Activated CD8-positive, alpha-beta T cell treated with anti-CD3 and anti-CD28 coated beads for 36 hours (primary cell): ENCODE measurements at regions not wholly inside any gene's neighbourhood (a gene's known extent, or its start where the extent isn't known, plus 50 kb on each side); places are given as distances from the start of the nearest gene placed in this dataset.
"Not testable (repeated sequence)": the region's sequence is repeated elsewhere in the genome, so short reads cannot be mapped to it uniquely, and the experiment has no call there.

Source experiments
- ATAC-seq: fragments of 200-7000 bp; cut with Tn5 transposase; one replicate; pipeline ENCODE4 v1.10.0; 2021; ENCODE audit warnings: mild to moderate bottlenecking, moderate library complexity
- CTCF ChIA-PET: fragments of 350-600 bp; sonication (Branson Sonifier 250); formaldehyde crosslinking; loops from one replicate; lab custom pipeline; 2021; ENCODE audit warnings: antibody characterized with exemption; lab: Charles Lee
- POLR2A ChIA-PET: fragments of 350-600 bp; sonication (Branson Sonifier 250); formaldehyde crosslinking; loops from one replicate; lab custom pipeline; 2021; ENCODE audit warnings: antibody characterized with exemption; lab: Charles Lee
- DNase-seq: peaks from one replicate; pipeline ENCODE4 v3.0.0-alpha.2; 2020
- H3K27ac Mint-ChIP-seq: one replicate; pipeline ENCODE4 v1.8.0; 2021; ENCODE audit warnings: mild to moderate bottlenecking, mixed read lengths
- H3K27me3 Mint-ChIP-seq: one replicate; pipeline ENCODE4 v1.8.0; 2021; ENCODE audit warnings: mixed read lengths
- H3K36me3 Mint-ChIP-seq: one replicate; pipeline ENCODE4 v1.8.0; 2021; ENCODE audit warnings: low read depth, mixed read lengths
- H3K4me1 Mint-ChIP-seq: one replicate; pipeline ENCODE4 v1.8.0; 2021; ENCODE audit warnings: low read depth, mixed read lengths
- H3K4me3 Mint-ChIP-seq: one replicate; pipeline ENCODE4 v1.8.0; 2021; ENCODE audit warnings: mild to moderate bottlenecking, moderate library complexity, mixed read lengths
- H3K9me3 Mint-ChIP-seq: one replicate; pipeline ENCODE4 v1.8.0; 2021; ENCODE audit warnings: mixed read lengths
- CTCF ChIP-seq: fragments of 200-600 bp; IDR thresholded peaks from one replicate; pipeline ENCODE4 v1.8.0; 2022; ENCODE audit warnings: antibody characterized with exemption, mild to moderate bottlenecking
- intact Hi-C: fragments of 100-400 bp; cut with micrococcal nuclease; formaldehyde crosslinking; loops from one replicate; pipeline ENCODE4 v1.10.0; 2022

DNA sequence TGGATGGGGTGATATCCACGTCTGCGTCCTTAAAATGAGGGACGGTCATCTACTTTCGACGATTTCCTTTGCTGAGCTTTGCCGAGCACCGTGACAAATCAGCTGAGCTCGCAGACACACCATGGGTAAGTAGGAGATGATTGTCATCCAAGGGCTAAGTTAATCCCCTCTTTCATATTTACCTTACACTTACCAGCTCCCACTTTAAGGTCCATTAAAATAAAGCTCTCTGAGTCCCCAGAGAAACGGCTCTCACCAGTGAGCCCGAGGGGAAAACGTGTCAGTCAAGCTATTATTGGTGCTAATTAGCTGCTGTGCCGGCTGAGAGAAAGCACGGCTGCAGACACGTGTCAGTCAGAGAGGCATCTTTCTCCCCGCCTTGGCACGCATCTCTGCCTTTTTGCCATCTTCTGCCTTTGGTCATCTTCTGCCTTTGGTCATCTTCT lies 72.2 kb downstream of the CRLF2 start:
- Mint-ChIP-seq H3K9me3 (peaks cover 1% of the 10 kb centered on the region), H3K27me3 (no peaks in the 10 kb centered on the region), H3K4me1 (no peaks in the 10 kb centered on the region), H3K27ac (no peak overlapping the region), H3K4me3 (no peak overlapping the region), H3K36me3 (no peaks in the 10 kb centered on the region)
- ATAC-seq (no peak), DNase-seq (no peak)
- ChIA-PET CTCF (no interaction called here), POLR2A (no interaction called here)
- intact Hi-C loops: no loop called here
- no peak for TF ChIP-seq CTCF

DNA sequence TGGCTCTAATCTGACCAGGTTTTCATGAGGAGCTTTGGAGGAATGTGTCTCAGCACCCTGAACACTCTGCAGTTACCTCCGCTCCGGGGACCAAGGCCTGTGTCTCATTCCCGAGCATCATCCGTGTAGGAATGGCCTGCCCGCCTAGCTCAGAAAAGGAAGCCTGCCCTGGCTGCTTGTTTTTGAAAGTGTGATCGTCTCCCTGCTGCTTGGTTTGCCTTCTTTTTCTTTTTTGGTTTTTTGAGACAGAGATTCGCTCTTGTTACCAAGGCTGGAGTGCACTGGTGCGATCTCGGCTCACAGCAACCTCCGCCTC lies 73.3 kb downstream of the CRLF2 start:
- Mint-ChIP-seq H3K36me3 (no peaks in the 10 kb centered on the region), H3K4me1 (no peaks in the 10 kb centered on the region), H3K4me3 (no peak overlapping the region), H3K27me3 (no peaks in the 10 kb centered on the region), H3K27ac (no peak overlapping the region), H3K9me3 (peaks cover 1% of the 10 kb centered on the region)
- ChIA-PET POLR2A (no interaction called here), CTCF (no interaction called here)
- ATAC-seq (no peak), DNase-seq (no peak)
- intact Hi-C loops: no loop called here
- TF ChIP-seq CTCF: no peak

DNA sequence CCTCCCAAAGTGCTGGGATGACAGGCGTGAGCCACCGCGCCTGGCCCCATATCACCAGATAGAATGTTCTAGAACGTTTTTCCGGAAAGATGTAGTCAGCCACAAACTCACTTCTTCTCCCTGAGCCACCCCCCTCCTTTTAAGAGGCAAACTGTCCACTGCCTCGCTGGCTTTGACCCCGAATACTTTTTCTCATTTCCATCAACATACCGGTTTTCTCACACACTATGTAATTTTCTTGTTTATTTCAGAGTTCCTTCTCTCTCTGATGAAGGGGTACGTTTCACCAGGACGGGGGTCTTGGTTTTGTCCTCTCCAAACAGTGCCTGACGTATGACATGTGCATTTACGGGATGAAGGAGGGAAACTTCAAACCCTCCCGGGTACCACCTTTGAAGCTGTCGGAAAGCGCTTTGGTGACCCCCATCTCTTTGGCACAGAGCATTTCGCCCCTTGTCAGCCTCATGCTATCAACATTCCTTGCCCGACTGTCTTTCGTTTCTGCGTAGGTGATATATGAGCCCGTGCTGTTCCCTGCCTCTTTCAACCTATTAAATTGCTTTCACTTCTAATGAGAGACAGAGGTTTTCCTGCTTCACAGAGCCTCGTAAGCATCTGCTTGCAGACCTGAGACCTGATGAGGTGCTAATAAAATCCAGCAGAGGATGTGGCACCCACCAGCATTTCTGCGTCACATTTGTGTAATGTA lies 73.8 kb downstream of the CRLF2 start:
- Mint-ChIP-seq H3K36me3 (no peaks in the 10 kb centered on the region), H3K27ac (no peak overlapping the region), H3K27me3 (no peaks in the 10 kb centered on the region), H3K9me3 (peaks cover 1% of the 10 kb centered on the region), H3K4me1 (no peaks in the 10 kb centered on the region), H3K4me3 (no peak overlapping the region)
- intact Hi-C loops: no loop called here
- ChIA-PET POLR2A (no interaction called here), CTCF (no interaction called here)
- DNase-seq: no peak
- no peak for ATAC-seq
- no peak for TF ChIP-seq CTCF

DNA sequence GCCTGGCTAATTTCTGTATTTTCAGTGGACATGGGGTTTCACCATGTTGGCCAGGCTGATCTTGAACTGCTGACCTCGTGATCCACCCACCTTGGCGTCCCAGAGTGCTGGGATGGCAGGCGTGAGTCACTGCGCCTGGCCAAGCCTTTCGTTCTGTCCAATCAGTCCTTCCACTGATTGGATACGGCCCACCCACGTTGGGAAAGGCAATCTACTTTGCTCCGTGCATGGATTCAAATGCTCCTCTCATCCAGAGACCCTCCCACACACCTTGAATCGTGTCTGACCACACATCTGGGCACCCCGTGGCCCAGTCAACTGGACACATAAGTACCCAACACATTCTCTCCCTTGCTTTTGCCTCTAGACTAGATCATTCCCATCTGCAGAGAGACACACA lies 74.9 kb downstream of the CRLF2 start:
- no peak overlapping the region for H3K27ac Mint-ChIP-seq
- H3K36me3 Mint-ChIP-seq: no peaks in the 10 kb centered on the region
- peaks cover 1% of the 10 kb centered on the region for H3K9me3 Mint-ChIP-seq
- POLR2A ChIA-PET: no interaction called here
- intact Hi-C loops: no loop called here
- CTCF ChIA-PET: no interaction called here
- no peak for TF ChIP-seq CTCF
- no peak overlapping the region for H3K4me3 Mint-ChIP-seq
- ATAC-seq (no peak), DNase-seq (no peak)
- H3K4me1 Mint-ChIP-seq: no peaks in the 10 kb centered on the region
- H3K27me3 Mint-ChIP-seq: no peaks in the 10 kb centered on the region

DNA sequence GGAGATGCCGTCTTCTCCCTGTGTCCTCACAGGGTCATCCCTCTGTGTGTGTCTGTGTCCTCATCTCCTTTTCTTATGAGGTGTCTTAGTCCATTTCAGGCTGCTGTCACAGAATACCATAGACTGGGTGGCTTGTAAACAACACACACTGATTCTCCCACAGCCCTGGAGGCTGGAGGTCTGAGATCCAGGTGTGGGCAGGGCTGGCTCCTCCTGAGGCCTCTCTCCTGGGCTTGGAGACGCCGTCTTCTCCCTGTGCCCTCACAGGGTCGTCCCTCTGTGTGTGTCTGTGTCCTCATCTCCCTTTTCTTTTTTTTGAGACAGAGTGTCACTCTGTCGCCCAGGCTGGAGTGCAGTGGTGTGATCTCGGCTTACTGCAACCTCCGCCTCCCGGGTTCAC lies 75.9 kb downstream of the CRLF2 start:
- H3K27me3 Mint-ChIP-seq, H3K27ac Mint-ChIP-seq, H3K36me3 Mint-ChIP-seq, CTCF ChIA-PET, ATAC-seq, H3K9me3 Mint-ChIP-seq, POLR2A ChIA-PET, DNase-seq, intact Hi-C loops, H3K4me3 Mint-ChIP-seq, H3K4me1 Mint-ChIP-seq: not testable (repeated sequence)

- Mint-ChIP-seq H3K4me3 (no peak overlapping the region), H3K27ac (no peak overlapping the region), H3K36me3 (no peaks in the 10 kb centered on the region), H3K27me3 (no peaks in the 10 kb centered on the region), H3K4me1 (no peaks in the 10 kb centered on the region), H3K9me3 (peaks cover 1% of the 10 kb centered on the region)
- ChIA-PET POLR2A (no interaction called here), CTCF (no interaction called here)
- intact Hi-C loops: no loop called here
- TF ChIP-seq CTCF: no peak
- ATAC-seq (no peak), DNase-seq (no peak)
Observed at GRCh38 chrX:1134976-1135375, 77.5 kb downstream of the CRLF2 start.
